ENCODE measurements at regions not wholly inside any gene's neighbourhood (a gene's known extent, or its start where the extent isn't known, plus 50 kb on each side); places are given as distances from the start of the nearest gene placed in this dataset.
"Not testable (repeated sequence)": the region's sequence is repeated elsewhere in the genome, so short reads cannot be mapped to it uniquely, and the experiment has no call there.

DNA sequence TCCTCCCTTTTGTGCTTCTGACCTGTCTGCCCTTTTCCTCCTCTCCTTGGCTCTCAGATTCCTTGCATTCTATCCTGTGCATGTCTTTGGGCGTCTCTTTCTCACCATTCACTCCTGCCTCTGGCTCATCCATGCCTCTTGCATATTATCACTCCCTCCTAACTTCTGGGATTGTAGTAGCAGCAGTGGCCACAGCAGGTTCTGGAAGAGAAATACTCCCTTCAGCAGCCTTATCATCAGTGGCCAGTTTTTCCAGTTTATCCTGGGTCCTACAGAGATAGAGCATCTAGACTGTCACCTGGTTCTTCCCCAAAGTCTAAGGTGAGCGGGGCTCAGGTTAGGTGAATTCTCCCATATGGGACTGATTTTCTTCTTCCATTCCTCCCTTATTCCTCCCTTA, 354.0 kb upstream of the CCL2 start:
- no peak for DNase-seq (ENCODE audit: low read depth)

DNA sequence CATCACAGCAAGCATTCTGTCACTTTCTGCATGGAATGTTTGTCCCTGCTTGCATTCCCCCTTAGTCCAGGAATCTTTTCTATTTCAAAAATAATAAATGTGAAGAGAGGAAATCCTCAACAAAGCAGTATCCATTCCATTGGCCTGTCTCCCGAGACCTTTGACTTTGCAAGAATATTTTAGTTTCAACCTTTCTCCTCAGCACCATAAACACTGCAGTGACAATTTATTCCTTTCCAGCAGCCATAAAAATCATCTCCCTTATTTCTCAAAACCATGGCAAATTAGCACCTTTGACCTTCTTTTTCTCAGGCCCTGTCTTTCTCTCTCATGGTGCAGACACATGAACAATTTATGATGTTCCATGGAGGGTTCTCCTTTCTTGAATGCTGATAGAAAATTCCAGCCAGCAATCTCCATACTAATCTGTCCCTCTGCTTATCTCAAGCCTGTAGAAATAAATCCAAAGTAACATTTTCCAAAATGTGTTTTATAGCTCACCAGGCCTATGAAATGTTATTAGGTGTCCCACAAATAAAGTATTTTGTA, 352.1 kb upstream of the CCL2 start:
- no peak for DNase-seq (ENCODE audit: low read depth)

DNA sequence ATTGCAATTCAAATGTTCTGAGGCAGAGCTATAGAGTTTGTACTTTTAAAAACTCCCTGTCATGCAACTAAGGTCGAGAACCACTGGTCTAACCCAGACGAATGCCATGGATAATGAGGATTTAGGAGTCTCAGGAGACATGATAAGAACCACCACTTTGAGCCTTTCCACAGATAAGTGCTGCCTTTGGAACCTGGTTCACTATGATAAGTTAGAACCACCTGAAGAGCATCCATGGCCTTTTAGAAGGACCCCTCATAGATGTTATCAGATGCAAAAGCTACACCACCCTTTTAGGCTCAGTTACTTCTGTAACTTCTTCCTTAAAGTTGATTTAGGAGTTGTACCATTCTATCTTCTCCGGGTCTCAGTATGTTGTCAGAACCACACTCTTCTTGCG, 350.6 kb upstream of the CCL2 start:
- DNase-seq (ENCODE audit: low read depth): no peak

DNA sequence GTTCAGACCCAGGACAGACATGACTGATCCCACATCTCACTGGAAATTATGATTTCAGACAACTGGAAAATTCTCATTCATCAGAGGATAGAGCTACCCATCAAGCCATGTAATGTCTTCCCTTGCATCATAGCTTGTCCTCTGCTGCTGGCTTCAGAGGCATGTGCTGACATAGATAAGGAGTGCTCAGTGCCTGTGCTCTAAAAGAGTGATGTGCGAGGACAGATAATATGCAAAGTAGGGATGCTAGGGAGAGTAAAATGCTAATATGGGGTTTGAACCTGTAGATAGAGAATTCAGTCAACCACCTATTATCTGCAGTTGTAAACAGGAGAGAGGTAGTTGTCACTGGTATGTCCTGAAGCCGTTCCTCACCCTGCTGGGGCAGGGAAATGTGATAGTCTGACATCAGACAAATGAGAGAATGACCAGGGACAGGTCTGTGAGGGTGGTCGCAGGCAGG, 349.7 kb upstream of the CCL2 start:
- DNase-seq (ENCODE audit: low read depth): no peak

DNA sequence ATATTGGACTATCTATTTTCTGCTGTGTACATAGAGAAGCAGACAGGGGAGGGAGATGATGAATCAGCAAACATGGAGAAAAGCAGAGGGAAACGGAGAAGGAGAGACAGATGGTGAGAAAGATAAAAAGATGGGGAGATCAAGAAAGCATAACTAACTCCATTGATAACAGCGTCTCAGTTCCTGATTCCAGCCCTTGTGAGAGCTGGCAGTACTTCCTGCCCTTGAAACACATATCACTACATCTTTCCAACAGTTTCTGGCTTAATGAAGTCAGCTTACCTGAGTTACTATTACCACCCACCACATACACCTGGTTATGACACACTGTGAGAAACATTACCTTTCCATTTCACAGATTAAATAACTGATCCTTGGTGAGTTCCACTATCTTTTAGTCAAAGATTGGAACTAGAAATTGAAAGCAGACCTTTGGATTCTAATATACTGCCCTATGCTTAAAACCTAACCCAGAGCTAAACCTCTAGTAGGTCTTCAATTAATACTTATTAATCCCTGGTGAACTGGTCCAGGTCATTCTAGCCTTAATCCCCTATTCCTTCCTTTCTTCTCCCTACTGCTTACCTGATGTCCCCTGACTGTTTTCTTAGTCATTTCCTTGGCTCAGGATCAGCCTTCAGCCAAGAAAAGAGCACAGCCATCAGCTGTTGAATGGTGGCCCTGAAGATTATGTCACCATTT, 346.6 kb upstream of the CCL2 start:
- DNase-seq (ENCODE audit: low read depth): no peak

DNA sequence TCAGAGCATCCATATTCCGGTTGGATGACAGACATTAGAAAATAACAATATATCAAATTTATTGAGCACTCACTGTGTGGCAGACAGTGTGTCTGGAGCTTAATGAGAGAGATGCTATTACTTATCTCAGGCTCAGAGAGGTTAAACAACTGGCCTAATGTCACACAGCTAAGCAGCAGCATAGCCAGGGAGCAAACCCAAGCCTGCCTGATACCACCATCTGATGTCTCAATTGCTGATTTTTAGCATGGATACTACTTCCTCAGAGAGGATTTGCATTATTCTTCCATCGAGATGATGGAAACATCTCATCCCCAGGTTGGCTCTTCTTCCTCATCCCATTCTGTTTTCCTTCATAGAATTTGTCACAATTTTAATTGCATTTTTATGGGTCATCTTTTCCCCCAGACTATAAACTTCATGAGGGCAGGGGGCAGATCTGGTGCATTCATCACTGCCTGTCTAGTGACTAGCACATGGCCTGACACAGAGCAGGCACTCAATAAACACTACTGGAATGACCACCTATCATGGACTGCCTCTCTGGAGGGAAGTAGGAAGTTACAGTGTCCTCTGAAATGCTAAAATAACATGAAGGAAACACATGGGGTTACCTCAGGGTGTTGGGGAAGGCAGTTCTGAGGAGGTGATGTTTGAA, 344.8 kb upstream of the CCL2 start:
- DNase-seq (ENCODE audit: low read depth): no peak

DNA sequence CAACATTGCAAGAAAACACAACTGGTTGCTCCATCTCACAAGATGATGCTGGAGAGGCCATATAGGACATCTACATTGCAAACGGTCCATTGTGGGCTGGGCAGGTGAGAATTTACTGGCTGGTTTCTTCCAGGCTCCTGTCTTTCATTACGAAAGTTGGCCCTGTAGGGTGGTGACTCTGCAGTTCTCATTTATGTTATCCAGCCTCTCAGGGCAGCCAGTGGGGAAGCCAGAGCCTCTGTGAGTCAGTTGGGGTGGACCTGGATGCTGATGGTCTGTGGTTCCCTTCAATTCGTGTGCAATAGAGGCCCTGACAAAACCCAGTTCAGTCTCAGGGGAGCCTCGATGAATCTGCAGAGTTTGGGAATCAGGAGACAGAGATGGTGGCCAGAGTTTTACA, 341.0 kb upstream of the CCL2 start:
- DNase-seq (ENCODE audit: low read depth): no peak

DNA sequence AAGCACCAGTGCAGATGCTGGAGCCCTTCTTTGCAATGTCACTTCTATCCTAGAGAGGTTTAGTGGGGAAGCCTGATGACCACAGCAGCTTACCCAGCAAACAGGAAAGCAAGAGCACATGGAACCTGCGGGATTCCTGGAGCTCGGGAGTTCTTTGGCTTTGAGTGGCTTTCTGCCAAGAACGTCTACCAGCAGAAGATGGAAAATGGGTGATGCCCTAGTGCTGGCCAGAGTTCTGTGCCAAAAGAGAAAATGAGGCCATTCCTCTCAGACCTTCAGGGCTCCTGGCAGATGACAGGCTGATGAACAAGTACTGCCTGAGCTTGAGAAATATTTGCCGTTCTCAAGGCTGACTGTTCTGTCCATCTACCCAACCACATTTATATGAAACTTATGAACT, 332.1 kb upstream of the CCL2 start:
- no peak for DNase-seq (ENCODE audit: low read depth)

DNA sequence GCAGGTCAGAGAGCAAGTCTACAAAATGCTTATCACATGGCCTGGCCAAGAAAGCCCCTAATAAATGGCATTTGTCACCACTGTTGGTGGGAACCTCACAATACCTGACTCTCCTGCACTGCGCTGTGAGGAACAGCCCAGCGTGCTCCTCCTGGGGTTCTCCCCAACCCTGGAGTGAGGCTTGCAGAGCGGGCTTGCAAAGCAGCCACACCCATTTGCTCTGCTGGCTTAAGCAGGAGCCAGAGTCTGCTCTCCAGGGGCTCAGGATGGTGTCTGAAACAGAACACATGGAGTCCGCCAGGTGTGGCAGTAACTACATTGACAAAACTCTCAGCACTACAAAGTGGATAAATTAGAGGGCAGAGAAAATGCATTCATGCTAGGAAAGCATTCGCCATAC, 331.0 kb upstream of the CCL2 start:
- no peak for DNase-seq (ENCODE audit: low read depth)

DNA sequence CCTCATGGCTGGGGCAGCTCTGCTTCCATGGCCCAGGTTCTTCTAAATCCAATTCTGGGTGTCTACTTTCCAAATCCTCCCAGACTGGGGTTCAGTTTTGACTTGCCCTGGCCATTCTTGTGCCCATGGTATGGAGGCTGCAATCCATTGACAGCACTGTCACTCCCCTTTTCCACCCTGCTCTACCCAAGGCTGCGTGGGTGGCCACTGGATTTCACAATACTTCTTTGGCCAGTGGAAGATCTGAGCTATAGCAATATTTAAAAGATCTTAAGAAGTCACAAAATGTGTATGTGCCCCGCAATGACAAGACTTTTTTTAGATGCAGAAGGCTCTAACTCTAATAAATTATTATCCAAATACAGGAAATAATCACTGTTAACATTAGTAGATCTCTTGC, 329.4 kb upstream of the CCL2 start:
- no peak for DNase-seq (ENCODE audit: low read depth)

DNA sequence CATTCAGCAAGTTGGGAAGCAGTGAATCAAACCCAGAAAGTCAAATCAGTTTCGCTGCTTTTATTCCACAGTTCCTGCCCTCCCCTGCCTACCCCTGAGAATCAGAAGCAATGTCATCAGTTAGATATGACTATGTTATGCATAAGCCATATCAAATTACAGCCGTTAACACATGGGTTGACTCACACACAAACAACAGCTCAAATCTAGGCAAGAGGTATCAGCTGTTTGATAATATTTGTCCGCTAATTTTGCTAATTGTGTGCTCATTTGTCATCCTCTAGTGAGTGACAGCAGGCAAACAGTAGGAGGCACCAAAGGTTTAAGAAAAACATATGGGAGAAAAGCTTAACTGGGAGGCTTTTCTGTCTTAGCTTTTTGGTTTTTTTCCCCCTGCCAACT, 327.4 kb upstream of the CCL2 start:
- DNase-seq (ENCODE audit: low read depth): no peak

DNA sequence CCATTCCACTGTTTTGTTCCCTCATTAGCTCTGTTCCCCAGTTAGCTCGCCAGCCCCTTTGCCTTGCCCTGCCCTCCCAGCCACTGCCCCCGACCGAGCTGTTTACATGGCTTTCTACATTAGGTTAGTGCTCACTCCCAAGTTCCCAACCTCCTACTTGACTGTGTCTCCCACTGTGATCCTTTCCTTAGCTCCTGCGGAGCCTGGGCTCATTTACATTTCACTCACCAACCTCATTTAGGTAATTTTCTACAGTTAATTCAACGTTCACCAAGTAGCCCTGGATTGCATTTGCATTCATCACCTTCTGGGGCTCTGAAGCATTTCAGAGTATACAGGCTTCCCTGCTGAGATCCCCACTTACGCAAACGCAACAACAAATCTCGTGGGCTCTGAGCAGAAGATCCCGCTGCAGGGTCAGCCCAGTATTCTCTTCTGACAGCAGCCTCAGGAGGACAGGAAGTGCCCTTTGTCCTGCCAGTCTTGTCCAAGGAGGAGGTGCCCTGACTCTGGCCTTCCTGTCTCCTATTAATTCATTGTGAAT, 325.8 kb upstream of the CCL2 start:
- DNase-seq (ENCODE audit: low read depth): no peak

DNA sequence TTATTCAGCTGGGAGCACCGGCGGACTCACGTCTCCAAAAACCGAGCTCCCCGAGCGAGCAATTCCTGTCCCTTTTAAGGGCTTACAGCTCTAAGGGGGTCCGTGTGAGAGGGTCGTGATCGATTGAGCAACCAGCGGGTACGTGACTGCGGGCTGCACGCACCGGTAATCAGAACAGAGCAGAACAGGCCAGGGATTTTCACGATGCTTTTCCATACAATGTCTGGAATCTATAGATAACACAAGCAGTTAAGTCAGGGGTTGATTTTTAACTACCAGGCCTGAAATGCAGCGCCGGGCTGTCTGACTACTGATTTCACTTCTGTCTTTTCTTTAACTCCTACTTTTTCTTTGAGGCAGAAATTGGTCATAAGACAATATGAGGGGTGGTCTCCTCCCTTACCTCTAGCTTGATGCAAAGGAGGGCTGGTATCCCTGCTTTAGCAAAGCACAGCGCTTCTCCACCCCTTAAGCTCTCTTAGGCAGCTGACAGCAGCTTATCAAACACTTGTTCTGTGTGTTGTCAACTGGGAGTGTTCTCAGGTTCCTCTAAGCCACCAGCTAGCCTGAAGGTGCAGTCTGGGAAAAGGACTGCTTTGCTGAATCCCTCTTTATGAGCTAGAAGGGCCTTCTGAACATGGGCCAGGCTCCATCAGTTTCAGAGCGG, 323.8 kb upstream of the CCL2 start:
- not testable (repeated sequence) for DNase-seq (ENCODE audit: low read depth)

DNA sequence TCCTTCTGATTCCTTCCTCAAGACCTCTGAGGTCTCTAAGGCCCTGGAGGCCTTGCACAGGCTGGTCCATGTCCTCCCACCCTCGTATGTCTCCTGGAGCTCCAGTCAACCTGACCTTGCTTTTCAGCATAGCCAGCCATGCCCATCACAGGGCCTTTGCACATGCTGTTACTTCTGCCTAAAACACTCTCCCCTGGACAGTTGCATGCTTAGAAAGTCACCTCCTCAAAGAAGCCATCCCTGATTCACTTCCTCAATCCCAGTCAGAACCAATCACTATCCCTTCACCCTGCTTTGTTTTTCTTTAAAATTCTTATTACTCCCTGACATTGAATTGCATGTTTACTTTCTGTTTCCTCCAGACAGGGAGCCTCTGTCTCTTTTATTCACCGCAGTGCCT, 322.1 kb upstream of the CCL2 start:
- DNase-seq (ENCODE audit: low read depth): no peak

DNA sequence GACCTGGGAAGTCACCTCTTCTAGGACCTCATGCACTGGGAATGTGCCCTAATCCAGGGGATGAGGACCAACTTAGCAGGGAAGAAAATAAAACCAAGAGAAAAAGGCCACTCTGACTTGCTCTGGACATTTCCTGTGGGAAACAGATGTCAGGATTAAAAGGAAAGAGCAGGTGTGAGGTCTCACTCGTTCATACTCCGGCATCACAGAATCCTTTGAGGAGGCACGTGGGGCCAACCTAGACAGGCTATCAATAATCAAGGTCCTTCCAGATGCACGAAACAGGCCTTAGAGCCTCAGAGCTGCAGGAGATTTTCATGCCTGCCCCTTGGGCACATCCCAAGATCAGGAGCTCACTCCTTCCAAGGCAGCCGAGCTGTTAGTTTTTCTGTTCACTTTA, 321.5 kb upstream of the CCL2 start:
- DNase-seq (ENCODE audit: low read depth): no peak

DNA sequence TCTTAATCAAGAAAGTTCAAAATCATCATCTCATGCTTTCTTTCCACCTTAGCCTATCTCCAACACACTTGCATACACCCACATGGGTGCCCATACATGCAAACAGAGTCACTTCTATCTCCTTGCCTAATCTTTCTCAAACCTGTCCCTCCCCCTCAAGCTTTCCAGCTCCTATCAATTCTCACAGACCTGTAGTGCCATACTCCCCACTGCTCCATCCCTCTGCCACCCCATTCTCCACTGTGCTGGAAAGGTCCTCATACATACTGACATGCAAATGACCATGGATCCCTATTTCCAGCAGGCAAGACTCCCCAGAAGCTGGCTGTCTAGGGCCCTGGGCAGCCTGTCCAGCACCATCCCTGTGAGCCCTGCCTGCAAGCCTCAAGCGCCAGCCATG, 320.4 kb upstream of the CCL2 start:
- no peak for DNase-seq (ENCODE audit: low read depth)

DNA sequence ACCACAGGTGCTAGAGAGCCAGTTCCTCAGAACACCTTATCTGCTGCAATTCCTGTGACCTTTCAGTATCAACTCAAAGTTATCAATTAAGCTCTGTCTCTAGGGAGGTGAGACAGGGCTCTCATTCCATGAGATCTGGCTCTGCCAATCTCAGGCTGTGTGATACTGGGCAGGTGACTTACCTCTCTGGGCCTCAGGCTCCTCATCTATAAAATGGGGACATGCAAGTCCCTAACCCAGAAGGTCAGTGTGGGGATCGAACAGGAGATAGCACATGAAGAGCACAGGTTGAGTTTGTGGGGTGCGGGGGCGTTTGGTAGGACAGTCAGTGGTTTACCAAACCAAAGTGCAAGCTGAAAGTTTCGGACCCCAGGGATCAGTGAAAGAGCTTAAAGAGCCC, 319.3 kb upstream of the CCL2 start:
- no peak for DNase-seq (ENCODE audit: low read depth)

DNA sequence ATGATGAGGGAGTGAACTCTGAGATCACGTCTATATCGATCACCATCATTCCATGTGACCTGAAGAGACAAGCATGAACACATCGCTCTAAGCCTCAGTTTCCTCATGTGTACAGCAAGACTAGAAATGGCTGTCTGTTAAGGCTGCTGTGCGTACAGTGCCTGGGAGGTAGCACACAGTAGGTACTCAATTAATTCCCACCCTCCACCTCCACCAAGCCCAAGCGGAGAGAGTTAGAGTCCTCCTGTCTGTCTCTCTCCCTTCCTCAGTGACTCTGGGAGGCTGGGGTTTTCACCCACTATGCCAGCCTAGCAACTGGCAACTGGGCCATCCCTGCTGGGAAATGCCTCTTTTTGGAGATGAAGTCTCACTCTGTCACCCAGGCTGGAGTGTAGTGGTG, 318.3 kb upstream of the CCL2 start:
- DNase-seq (ENCODE audit: low read depth): no peak

DNA sequence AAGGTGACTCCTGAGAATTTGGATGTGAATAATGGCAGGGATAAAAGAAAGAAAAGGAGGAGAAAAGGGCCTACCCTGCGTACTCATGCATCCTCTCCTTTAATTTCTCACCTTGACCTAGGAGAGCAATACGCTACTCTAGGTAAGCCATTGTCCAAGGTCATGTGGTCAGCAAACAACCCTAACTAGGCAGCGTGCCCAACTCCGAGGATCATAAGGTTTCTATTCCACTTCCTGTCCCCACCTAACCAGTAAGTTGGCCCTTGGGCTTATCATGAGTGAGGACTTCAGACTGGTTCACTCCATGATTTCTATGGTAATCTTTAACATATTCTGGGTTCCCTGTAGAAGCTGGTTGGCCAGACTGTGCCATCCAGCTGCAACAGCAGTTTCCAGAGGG, 315.1 kb upstream of the CCL2 start:
- DNase-seq (ENCODE audit: low read depth): no peak

DNA sequence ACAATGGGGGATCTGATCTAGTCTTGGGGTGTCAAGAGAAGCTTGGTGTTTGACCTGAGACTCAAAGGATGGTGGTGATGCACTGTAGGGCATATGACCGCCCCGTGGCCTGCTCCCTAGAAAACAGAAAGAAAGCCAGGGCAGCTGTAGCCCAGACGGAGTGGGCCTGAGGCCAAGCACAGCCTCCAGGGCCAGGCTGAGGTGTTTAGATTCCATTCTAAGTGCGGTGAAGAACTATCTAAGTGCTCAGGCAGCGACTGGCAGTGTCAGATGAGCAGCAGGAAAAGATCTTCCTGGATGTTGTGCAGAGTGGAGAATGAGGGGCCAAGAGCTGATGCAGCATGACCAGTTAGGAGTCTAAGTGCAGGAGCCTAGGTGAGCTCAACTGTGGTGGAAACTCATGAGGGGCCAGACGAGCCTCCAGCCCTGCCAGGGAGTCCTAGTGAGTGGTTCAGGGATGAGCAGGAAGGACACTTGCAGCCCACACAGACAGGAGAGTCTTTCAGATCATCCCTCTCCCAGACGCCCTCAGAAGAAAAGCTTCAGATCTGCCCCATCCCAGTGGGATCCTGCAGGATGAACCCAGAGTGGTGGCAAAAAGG, 314.2 kb upstream of the CCL2 start:
- DNase-seq (ENCODE audit: low read depth): no peak

DNA sequence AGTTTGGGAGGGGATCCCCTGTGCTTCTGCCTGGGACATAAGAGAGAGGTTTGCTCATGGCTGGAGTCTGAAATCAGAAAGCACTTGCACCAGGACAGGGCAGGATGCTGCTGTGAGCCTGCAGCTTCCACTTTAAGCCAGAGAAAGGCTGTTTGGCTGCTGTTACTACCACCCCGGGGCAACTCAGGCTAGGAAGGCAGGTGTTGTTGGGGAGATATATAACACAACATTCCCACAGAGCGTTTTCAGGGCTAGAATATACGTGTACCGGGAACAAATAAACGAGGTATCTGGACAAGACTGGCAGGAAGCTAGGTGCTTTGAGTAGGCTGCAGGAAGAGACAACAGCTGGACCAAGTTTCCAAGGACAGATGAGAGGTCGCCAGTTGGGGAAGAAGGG, 313.3 kb upstream of the CCL2 start:
- DNase-seq (ENCODE audit: low read depth): no peak

DNA sequence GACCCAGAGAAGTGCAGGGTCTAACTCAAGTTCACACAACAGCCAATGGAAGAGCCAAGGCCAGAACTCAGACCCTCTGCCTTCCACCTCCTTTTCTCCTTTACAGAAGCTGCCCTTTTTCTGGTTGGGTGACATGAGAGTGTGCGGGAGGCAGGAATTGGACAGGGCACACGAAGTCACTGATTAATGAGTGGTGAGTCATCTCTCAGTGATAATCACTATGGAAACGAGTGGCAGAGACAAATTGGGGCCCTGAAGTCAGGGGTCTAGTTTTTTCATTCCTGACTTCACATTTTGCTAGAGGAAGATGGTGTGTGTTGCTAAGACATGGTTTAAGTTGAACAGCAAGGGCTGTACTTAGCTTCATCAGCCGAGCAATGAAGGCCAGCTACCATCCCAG, 312.7 kb upstream of the CCL2 start:
- no peak for DNase-seq (ENCODE audit: low read depth)

DNA sequence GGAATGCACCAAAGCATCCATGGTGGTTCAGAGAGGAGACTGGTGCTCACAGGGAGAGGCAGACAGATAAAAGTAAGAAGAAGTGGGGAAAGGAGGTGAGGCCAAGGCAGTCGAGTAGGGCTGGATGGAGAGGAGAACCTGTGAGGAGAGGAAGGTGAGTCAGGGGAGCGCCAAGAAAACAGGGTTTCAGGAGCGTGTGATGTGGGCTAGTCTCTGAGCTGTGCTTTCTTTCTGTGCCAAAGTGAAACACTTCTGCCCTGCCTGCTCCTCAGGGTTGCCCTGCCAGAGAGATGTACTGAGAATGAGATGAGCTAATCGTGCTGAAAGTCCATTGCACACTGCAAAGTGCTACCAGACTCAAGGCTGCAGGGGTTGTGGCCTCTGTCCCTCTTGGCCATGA, 310.7 kb upstream of the CCL2 start:
- no peak for DNase-seq (ENCODE audit: low read depth)

All from fibroblast of the conjunctiva (primary cell).